Adrenal gland (tissue), 5 donors: ENCODE measurements at regions not wholly inside any gene's neighbourhood (a gene's known extent, or its start where the extent isn't known, plus 50 kb on each side); places are given as distances from the start of the nearest gene placed in this dataset.

Experiments used
- CTCF ChIP-seq, 6 experiments: fragments of 450-650 bp in 4 of 6; fragments of 200-600 bp in 2 of 6; sonication (generic) in 1 of 6; IDR thresholded peaks; 1 replicate in 5 of 6; 2 replicates in 1 of 6; pipeline versions ENCODE4 v1.5.1 to v1.8.0; 2016 to 2021; ENCODE audit warnings: antibody characterized with exemption in 6 of 6, mild to moderate bottlenecking in 2 of 6, moderate library complexity in 1 of 6
- POLR2A ChIP-seq, 2 donors: fragments of 450-650 bp; IDR thresholded peaks; one replicate each; pipeline ENCODE4 v1.6.1; 2017; ENCODE audit warnings: antibody characterized with exemption in 2 of 2, mild to moderate bottlenecking in 2 of 2, moderate library complexity in 1 of 2
- donor health status: DM: no; HTN: no; CAD: no.

GRCh38 chr10:8581521-8582225 lies 527.2 kb downstream of the GATA3 start:
- TF ChIP-seq POLR2A (IDR thresholded peaks at IDR 0.05) (no peak), CTCF (IDR thresholded peaks at IDR 0.05) (no peak)
